Neural cell (in vitro differentiated cells): ENCODE measurements at regions not wholly inside any gene's neighbourhood (a gene's known extent, or its start where the extent isn't known, plus 50 kb on each side); places are given as distances from the start of the nearest gene placed in this dataset.

Experiments used
- EP300 ChIP-seq: fragments of 450-650 bp; conservative IDR thresholded peaks from 2 replicates; pipeline ENCODE4 v1.6.1; 2014; ENCODE audit warnings: antibody characterized with exemption, mild to moderate bottlenecking, moderate library complexity; ENCODE audit not compliant: poor library complexity, severe bottlenecking
- POLR2AphosphoS5 ChIP-seq: IDR thresholded peaks from 2 replicates; pipeline ENCODE4 v1.6.1; 2012
- TAF1 ChIP-seq: IDR thresholded peaks from 2 replicates; pipeline ENCODE4 v1.6.1; 2012; ENCODE audit warnings: low read depth
- TF ChIP-seq, protein P1 (sequence below): fragments of 450-650 bp; IDR thresholded peaks from 2 replicates; pipeline ENCODE4 v1.5.1; 2014; ENCODE audit warnings: antibody characterized with exemption, mild to moderate bottlenecking, moderate library complexity; ENCODE audit not compliant: poor library complexity, severe bottlenecking

DNA sequence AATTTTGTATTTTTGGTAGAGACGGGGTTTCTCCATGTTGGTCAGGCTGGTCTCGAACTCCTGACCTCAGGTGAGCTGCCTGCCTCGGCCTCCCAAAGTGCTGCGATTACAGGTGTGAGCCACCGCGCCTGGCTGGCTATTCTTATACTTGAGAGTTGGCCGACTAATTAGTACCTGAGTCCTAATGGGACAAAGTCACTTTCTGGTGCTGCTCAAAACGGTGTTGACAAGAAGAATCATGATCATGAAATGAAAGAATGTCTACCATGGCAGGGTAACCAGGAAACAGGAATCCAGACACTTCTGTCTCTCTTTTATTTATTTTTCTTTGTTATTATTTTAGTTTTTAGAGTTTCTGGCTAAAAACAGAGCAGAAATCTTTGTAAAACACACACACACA is 54.7 kb upstream of the RAB6D start:
- no peak for TF ChIP-seq POLR2AphosphoS5
- no peak for TF ChIP-seq EP300
- TF ChIP-seq TAF1, result no peak
- TF ChIP-seq, protein P1, sequence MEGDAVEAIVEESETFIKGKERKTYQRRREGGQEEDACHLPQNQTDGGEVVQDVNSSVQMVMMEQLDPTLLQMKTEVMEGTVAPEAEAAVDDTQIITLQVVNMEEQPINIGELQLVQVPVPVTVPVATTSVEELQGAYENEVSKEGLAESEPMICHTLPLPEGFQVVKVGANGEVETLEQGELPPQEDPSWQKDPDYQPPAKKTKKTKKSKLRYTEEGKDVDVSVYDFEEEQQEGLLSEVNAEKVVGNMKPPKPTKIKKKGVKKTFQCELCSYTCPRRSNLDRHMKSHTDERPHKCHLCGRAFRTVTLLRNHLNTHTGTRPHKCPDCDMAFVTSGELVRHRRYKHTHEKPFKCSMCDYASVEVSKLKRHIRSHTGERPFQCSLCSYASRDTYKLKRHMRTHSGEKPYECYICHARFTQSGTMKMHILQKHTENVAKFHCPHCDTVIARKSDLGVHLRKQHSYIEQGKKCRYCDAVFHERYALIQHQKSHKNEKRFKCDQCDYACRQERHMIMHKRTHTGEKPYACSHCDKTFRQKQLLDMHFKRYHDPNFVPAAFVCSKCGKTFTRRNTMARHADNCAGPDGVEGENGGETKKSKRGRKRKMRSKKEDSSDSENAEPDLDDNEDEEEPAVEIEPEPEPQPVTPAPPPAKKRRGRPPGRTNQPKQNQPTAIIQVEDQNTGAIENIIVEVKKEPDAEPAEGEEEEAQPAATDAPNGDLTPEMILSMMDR, result no peak
